GM04504 (cell line): ENCODE measurements at regions not wholly inside any gene's neighbourhood (a gene's known extent, or its start where the extent isn't known, plus 50 kb on each side); places are given as distances from the start of the nearest gene placed in this dataset.

Experiments
- DNase-seq: peaks from one replicate; pipeline ENCODE4 v3.0.0-alpha.2; 2012; ENCODE audit warnings: low read depth

DNA sequence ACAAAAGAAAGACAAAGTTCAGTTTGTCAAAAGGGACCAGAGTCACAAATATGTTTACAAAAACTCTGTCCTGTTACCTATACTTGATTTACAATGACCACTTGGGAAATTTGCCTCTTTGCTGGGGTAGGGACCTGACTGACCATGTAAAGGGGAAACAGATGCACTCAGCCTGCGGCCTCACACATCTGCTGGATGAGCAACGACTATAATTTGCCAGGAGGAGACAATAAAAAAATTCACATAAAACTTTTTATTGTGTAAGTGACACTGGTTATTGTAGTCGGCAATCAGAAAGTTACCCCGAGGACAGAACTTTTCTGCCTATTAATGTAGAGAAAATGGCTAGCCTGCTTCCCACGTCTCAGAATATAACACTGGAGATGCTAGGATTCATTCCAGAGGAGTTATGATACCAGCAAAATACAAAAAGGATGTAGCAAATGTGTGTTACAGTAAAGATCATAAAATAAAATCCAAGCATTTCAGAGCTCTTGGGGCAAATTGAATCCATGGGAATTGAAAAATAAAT is 415.4 kb upstream of the SPTLC3 start:
- DNase-seq, result no peak

DNA sequence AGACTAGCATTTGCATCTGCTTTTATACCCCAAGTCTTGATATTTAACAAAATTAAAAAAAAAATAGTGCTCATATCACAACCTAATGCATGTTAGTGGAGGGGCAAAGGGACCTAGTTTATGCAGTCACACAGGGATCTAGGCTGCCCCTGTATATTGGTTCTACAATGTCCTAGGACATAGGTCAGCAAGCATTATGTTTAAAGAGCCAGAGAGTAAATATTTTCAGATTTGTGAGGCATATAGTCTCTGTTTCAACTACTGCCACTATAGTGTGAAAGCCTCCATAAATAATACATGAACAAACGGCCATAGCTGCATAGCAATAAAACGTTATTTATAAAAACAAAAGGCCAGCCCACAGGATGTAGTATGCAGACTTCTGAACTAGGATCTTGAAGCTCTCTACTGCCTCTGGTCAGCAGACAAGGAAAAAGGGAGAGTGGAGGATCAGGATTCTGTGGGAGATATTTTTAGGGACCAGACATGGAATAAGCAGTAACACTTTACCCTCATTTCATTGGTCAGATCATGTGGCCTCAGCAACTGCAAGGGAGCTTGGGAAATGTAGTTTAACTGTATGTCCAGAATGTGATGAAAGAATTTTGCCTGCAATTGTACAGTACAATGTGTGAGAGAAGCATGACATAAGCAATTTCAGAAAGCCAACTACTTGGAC is 414.2 kb upstream of the SPTLC3 start:
- DNase-seq, result no peak

DNA sequence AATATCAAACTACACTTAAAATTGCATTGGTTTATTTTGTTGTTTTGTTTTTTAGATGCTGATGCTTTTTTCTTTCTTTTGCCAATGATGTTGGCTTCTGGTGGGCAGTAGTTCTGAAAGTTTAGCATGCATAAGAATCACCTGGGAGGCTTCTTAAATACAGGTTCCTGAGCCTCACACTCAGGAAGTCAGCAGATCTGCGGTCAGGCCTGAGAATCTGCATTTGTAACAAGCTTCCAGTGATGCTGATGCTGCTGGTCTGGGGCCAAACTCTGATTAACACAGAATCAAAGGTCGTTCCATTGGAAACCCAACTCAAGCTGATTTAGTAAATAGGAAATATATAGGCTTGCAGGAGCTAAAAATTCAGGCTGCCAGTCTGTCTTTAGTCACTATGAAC is 412.9 kb upstream of the SPTLC3 start:
- no peak for DNase-seq

DNA sequence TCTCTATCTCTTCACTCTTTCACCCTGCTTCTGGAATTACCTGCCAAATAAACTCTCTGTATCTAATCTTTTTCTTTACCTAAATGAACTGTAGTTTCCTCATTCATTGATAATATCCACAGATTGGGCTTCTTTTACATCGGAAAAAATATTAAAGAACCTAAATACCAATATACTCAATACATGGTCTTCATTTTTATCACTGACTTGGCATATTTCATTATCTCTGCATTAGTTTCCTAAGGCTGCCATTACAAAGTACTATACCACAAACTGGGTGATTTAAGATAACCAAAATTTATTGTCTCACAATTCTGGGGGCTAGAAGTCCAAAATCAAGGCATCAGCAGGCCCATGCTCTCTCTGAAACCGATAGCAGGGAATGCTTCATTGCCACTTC is 411.9 kb upstream of the SPTLC3 start:
- no peak for DNase-seq

DNA sequence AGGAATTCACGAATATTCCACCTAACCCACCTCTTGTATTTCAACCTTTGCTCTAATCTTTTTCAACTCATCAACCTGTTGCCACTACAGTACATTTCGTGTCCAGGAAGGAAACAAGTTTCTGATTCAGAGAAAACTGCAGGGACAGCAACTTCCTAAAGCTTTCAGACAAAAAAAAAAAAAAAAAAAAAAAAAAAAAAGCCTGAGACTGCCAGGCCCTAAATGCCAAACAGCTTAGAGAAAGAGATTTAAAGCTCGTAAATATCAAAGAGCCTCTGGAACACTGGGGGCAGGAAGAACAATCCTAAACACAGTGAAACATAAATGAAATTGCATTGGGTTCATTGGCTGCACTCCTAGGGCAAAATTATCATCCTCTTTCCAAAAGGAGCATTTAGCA is 411.2 kb upstream of the SPTLC3 start:
- DNase-seq, result no peak

DNA sequence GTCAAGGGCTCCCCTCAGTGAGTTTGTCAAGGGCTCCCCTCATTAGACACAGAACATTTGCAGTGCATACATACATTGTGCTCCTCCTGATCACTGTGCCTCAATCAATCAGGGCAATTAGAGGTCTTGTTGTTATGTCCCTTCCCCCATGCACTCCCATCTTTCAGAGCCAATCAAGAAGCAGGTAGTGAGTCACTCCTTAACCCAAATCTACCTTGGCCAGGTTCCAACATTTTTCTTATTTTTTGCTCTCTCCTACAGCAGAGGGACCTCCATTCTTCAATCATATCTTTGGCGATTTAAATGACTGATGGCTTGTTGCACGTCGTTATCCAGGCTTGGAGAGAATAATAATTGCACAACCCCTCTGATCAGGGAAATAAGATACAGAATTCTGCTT is 409.9 kb upstream of the SPTLC3 start:
- DNase-seq, result no peak

DNA sequence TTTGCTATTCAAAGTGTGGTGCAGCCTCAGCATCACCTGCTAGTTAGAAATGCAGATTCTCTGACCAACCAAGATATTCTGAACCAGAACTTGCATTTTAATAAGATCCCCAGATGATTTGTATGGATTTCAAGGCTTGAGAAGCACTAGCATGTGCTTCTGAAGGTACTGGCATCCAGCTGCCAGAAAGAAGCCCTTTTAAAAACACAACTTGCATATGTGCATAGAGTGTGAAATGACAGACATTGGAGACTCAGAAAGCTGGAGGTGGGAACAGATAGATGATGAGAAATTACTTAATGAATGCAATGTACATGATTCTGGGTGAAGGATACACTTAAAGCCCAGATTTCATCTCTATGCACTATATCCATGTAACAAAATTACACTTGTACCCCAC is 409.3 kb upstream of the SPTLC3 start:
- no peak for DNase-seq

DNA sequence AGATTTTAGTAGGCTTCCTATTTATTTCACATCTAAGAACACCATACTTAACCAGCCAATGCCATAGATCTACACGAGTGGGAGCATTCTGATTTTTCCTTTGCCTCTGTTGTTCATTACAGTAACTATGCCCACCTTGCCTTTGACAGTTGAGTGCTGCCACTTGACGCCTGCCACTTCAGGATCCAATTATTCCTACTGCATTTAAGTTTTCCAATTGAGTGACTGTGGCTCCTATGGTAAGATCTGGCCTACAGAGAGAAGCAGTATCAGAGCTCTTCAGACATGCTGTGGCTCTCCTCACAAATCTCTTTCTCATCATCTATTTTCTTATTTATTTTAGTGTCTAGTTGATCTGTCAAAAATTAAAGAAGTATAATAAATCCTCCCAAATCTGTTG is 403.0 kb upstream of the SPTLC3 start:
- DNase-seq, result no peak

DNA sequence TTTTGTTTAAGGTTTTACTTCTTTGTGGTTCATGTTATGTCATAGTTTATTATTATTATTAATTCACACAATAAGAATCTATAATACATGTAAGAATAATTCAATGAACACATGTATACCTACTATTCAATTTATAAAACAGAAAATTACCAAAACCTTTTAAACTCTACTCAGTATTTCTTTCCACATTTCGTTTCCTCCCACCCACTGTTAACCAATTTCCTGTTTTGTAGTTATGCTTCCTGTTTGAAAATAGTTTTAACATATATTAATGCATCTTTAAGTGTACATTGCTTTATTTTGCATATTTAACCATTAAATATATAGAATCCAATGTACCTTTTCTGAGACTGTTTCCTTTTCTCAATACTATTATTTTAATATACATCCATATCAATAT is 397.9 kb upstream of the SPTLC3 start:
- no peak for DNase-seq

DNA sequence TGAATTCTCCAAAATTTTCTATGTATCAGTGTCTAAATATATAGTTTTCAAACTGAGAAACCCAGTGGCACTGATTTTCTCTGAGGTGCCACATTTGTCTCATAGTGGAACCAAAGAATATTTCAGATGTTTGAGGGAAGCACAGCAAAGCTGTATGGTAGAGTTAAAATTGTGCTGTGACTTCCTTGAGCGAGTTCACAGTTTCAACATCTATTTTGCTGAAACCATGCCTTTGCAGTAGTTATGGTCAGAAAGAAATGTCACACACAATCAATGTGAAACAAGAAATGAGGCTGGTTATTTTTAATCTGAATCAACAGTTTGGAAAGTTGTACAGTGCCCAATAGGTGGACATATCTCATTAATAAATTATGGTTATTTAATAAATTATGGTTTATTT is 394.0 kb upstream of the SPTLC3 start:
- DNase-seq, result no peak

DNA sequence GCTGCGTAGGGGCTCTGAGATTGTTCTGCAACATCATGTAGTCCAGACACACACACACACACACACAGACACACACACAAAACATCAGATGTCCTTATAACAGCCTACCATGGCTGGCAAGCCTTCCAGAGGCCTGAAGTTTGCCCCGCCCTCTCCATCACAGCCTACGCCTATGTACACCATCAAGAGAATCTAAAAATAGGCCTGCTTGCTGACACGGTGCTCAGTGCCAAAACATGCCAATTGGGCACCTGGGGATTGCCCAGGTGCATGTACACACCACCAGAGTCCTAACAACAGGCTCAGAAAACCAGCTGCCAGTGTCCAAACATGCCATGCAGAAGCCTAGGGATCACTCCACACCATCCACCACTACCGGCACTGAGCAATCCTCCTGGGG is 391.7 kb upstream of the SPTLC3 start:
- DNase-seq, result no peak

DNA sequence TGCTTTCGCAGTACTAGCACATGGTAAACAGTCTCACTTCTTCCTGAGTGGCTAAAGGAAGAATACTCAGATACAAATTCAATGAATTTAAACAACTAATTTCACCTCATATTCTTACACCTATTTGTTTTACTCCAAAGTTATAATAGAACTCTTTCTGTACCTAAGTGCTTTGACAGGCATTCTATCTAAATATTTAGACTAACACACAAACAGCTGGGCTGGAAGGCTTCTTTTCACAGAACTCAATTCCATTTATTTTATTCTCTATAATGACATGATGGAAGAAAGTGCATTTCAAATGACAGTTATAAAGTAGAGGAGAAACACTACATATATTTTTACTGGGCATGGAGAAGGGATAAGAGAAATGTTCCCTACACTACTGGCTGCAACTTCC is 384.9 kb upstream of the SPTLC3 start:
- DNase-seq, result no peak

DNA sequence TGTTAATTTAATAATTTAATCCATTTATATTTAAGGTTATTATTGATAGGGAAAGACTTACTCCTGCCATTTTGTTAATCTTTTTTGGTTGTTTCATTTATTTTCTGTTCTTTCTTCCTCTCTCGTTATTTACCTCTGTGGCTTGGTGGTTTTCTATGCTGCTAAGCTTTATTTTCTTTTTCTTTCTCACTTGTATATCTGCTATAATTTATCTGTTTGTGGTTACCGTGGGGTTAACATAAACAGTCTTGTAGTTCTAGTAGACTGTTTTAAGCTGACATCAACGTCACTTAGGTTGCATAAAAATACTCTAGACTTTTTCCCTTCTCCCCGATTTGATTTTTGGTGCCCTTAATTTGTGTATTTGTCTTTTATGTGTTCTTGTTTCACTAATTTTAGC is 381.3 kb upstream of the SPTLC3 start:
- no peak for DNase-seq

DNA sequence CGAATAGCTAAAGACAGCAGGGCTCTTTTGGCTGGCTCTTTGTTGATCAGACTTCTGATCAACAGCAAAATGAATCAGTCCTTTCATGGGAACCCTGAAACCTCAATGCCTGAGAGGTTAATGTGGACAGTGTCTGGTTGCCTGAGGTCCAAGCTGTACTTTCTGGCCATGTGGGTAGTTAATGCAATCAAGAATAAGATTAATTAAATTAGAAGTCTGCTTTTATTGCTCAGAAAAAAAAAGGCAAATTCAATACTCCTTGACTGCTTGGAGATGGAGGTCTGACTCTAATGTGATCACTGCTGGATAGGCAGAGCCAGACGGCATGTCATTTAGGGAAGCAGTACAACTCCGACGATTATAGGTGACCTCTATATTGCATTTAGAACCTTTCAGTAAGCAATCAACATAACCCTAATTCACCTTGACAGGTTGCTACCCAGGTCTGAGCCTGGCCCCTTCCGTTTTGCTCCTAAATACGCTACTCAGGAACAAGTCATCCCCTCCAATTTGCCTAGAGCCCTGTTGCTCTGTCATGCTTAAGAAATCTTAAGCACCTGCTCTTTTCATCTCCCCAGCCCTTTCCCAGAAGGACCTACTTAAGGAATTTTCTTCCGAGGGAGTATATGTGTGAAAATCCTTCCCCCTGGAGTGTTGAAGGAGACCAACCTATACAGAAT is 370.0 kb upstream of the SPTLC3 start:
- DNase-seq, result no peak

DNA sequence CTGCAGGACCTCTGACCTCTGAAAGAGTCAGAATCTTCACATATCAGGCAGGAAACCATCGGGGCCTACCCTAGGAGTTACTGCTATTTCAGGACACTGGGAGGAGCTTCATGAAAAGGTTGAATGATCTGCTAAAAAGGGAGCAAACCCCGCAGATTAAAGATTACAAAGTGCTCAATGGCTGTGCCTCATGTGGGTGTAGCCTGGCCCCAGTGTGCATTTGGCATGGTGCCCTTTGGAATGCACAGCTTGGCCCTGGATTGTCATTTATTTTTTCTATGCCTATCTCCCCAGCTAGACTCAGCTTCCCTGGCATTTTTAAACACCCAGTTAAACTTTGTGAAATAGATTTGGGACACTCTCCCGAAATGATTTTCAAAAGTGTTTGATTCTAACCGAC is 368.5 kb upstream of the SPTLC3 start:
- no peak for DNase-seq

DNA sequence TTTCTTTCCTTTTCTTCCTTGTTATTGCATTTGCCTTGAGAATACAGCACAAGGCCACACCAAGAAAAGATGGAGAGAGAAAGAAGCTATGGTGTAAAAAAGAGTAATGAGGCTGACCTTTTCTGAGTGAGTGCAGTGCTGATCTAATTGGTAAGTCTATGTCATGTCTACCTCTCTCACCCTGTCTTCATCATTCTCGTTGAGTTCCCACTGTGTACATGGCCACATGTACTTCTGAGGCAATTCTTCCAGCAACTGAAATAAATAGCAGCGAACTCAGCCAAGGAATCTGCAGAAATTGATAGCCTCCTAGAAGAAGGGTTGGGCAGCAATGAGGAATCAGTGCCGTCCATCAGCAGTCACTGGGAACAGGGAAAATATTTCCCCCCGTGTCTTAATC is 367.2 kb upstream of the SPTLC3 start:
- DNase-seq, result no peak

DNA sequence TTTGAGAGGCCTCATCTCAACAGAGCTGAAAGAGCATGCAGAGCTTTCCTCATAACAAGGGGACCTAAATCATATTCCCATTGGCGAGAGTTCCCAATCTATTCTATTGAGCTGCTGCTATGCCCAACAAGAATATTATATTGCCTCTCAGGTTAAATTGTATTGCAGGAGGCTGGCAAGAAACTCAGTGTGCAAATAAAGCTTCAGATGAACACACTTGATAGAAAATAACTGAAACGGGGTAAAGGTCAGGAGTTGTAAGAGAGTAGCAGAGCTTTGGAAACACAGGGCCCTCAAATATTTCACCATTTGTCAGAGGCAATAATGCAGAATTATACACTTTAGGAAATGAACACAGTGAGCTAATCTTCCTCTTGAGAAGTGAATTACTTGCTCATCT is 364.3 kb upstream of the SPTLC3 start:
- DNase-seq, result no peak

DNA sequence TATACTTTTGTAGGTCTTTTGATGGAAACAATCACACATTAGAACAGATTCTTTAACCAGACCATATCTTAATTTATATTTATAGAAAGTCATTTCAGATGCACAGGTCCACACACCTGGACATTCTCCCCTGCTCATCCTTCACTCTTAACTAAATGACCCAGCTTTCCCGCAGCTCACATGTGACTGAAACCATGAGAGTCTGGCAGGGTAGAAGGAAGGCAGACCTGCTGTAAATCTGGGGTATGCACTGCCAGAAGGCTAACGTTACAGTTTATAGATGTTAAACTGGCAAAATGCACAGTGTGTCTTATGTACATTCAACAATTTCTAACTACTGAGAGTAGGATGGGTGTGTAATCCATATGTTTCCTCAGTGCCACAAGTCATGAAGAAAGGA is 359.5 kb upstream of the SPTLC3 start:
- DNase-seq, result no peak

DNA sequence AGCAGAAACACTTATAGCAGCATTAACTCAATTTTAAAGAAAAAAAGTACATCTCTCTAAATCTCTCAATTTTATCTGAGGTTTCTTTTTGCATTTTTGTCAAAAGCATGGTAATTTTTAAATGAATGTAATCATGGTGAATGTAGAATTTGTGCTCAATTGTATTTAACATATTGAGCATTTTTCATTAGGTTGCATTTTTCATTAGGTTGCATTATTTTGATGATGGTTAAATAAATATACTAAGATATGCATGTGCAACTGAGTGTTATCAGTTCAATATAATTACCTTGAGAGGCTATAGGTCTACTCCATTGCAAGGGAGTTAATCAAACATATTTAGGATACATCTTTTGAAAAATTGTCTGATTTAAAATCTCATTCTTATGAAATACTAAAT is 355.1 kb upstream of the SPTLC3 start:
- DNase-seq, result no peak

DNA sequence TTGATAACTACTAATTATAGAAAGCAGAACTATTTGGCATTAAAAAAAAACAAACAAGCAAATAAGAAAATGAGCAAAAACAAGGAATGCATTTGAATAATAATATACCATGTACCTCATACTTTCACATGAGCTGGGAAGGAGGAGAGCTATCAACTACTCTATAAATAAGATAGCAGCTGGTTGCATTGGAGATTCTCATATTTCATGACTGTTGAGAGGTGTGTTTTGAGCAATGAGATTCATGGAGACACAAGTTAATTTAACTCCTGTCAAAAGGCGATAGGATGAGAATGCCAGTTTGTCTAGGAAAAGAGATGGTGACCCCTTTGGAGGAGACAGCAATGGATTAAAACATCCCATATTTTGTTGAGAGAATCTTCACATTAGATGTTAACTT is 348.8 kb upstream of the SPTLC3 start:
- no peak for DNase-seq

DNA sequence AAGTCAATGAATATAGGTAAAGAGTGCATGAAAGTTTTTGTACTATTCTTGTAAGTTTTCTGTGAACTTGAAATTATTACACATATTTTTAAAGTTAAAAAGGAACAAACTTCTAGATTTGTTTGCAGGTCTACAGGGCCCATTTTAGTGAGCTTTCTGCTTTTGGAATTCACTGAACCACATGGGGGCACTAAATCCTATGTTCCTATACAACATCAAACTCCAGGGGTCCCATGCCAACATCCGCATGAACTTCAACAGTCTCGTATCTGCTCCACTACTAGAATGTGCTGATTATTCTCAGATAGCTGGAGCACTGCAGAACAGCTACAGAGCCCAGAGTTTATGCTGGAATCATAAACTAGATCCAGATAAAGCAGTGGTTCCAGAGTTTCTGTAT is 347.9 kb upstream of the SPTLC3 start:
- DNase-seq, result no peak

DNA sequence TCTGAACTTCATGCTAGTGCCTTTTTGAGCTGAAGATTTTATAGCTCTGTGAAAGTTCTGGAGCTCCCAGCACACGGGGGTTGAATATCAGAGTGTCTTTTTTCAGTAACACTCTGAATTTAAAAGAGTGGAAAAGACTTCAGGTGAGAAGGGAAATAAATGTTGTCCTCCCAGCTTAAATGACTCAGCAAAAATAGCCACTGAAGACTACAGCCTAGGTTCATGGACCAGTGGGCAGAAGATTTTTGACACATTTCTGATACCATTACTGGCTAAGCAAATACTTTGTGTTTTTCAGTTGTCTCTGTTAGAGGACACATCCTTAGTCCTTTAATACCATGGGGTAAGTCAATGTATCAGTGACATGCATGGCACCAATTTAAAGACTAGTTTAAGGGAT is 338.5 kb upstream of the SPTLC3 start:
- DNase-seq, result no peak

DNA sequence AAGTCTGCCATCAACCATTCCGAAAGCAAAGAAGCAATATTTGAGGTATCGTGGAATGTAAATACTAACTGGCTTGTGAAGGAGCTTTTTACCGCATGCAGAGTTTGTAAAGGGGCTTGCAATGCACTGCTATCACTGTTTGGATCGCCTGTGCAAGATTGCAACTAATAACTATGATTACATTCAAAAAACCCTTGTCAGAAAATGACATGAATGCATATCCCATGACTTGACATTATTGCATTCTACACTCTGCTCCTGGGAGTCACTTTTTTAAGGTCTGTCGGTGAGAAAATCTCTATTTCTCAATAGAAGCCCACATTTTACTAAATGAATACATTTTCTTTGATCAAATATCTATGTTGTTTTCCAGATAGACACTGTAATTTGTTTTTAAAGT is 335.4 kb upstream of the SPTLC3 start:
- no peak for DNase-seq

DNA sequence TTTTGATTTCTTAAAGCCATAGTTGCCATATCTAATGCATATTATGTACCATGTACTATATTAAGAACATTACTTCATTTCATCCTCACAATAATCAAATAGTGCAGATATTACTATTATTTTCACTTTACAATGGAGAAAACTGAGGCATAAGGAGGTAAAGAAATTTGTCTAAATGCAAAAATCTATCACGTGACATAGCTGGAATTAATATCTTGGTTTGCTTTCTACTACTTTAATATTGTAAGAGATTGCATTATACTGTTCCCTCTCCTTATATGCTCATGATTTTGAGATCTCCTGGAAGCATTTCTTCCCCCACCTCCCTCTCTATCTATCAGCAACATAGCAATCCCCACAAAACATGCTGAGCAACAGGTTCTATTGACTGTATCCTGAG is 330.8 kb upstream of the SPTLC3 start:
- no peak for DNase-seq
